Liver (tissue), 8 donors: ENCODE measurements at regions not wholly inside any gene's neighbourhood (a gene's known extent, or its start where the extent isn't known, plus 50 kb on each side); places are given as distances from the start of the nearest gene placed in this dataset.

Experiments
- DNase-seq: peaks from one replicate; pipeline ENCODE4 v3.0.0-alpha.2; 2017; ENCODE audit warnings: low spot score
- H3K27ac ChIP-seq, 2 donors: one replicate each; pipeline ENCODE4 v1.7.0; 2013; ENCODE audit warnings: inconsistent platforms in 2 of 2, low read length in 2 of 2, control low read depth in 1 of 2, low read depth in 1 of 2, mild to moderate bottlenecking in 1 of 2
- H3K27me3 ChIP-seq, 4 donors: one replicate each; pipeline versions ENCODE4 v1.6.1 to v1.7.0; 2013; ENCODE audit warnings: low read length in 3 of 4, inconsistent platforms in 1 of 4, mild to moderate bottlenecking in 1 of 4, moderate library complexity in 1 of 4; ENCODE audit not compliant: control insufficient read depth in 4 of 4, insufficient read depth in 4 of 4
- H3K36me3 ChIP-seq, 4 donors: one replicate each; pipeline versions ENCODE4 v1.6.1 to v1.7.0; 2013; ENCODE audit warnings: low read length in 3 of 4, mild to moderate bottlenecking in 3 of 4, low read depth in 1 of 4, moderate library complexity in 1 of 4; ENCODE audit not compliant: control insufficient read depth in 4 of 4, insufficient read depth in 3 of 4
- H3K4me1 ChIP-seq, 4 donors: one replicate each; pipeline versions ENCODE4 v1.6.1 to v1.7.0; 2013; ENCODE audit warnings: low read length in 3 of 4, mild to moderate bottlenecking in 3 of 4, moderate library complexity in 1 of 4; ENCODE audit not compliant: control insufficient read depth in 4 of 4, insufficient read depth in 4 of 4
- H3K4me3 ChIP-seq, 3 donors: one replicate each; pipeline versions ENCODE4 v1.6.1 to v1.7.0; 2013; ENCODE audit warnings: low read length in 3 of 3, control low read depth in 1 of 3, low read depth in 1 of 3, mild to moderate bottlenecking in 1 of 3
- H3K9ac ChIP-seq, 2 donors: one replicate each; pipeline ENCODE4 v1.7.0; 2013; ENCODE audit warnings: low read length in 2 of 2, mild to moderate bottlenecking in 2 of 2, moderate library complexity in 2 of 2, control low read depth in 1 of 2, low read depth in 1 of 2
- H3K9me3 ChIP-seq, 4 donors: one replicate each; pipeline versions ENCODE4 v1.6.1 to v1.7.0; 2013; ENCODE audit warnings: low read length in 3 of 4; ENCODE audit not compliant: control insufficient read depth in 4 of 4
- EGR1 ChIP-seq, 2 donors: IDR thresholded peaks; 2 replicates each; pipeline ENCODE4 v1.6.1; 2016 to 2018; ENCODE audit warnings: antibody characterized with exemption in 2 of 2, low read depth in 2 of 2
- FOXA1 ChIP-seq: IDR thresholded peaks from 2 replicates; pipeline ENCODE4 v1.6.1; 2016; ENCODE audit warnings: antibody characterized with exemption
- FOXA2 ChIP-seq: IDR thresholded peaks from 2 replicates; pipeline ENCODE4 v1.6.1; 2016; ENCODE audit warnings: antibody characterized with exemption
- GABPA ChIP-seq, 2 donors: IDR thresholded peaks in 1 of 2; conservative IDR thresholded peaks in 1 of 2; 2 replicates each; pipeline ENCODE4 v1.6.1; 2016; ENCODE audit warnings: antibody characterized with exemption in 2 of 2, mild to moderate bottlenecking in 1 of 2, moderate library complexity in 1 of 2
- HNF4A ChIP-seq, 2 donors: conservative IDR thresholded peaks; 2 replicates each; pipeline ENCODE4 v1.6.1; 2016; ENCODE audit warnings: antibody characterized with exemption in 2 of 2, mild to moderate bottlenecking in 2 of 2
- HNF4G ChIP-seq: IDR thresholded peaks from 2 replicates; pipeline ENCODE4 v1.6.1; 2016; ENCODE audit warnings: antibody characterized with exemption
- JUND ChIP-seq, 2 donors: IDR thresholded peaks; 2 replicates each; pipeline ENCODE4 v1.6.1; 2016; ENCODE audit warnings: antibody characterized with exemption in 2 of 2
- NR2F2 ChIP-seq: IDR thresholded peaks from 2 replicates; pipeline ENCODE4 v1.6.1; 2016; ENCODE audit warnings: antibody characterized with exemption
- RAD21 ChIP-seq, 2 donors: IDR thresholded peaks; 2 replicates each; pipeline ENCODE4 v1.6.1; 2016; ENCODE audit warnings: antibody characterized with exemption in 2 of 2, mild to moderate bottlenecking in 2 of 2
- REST ChIP-seq: IDR thresholded peaks from 2 replicates; pipeline ENCODE4 v1.6.1; 2016; ENCODE audit warnings: antibody characterized with exemption, mild to moderate bottlenecking
- RXRA ChIP-seq, 2 donors: IDR thresholded peaks; 2 replicates each; pipeline ENCODE4 v1.6.1; 2017 to 2018; ENCODE audit warnings: antibody characterized with exemption in 2 of 2, mild to moderate bottlenecking in 1 of 2
- SP1 ChIP-seq: IDR thresholded peaks from 2 replicates; pipeline ENCODE4 v1.6.1; 2018; ENCODE audit warnings: antibody characterized with exemption, mild to moderate bottlenecking
- TAF1 ChIP-seq: conservative IDR thresholded peaks from 2 replicates; pipeline ENCODE4 v1.6.1; 2016; ENCODE audit warnings: antibody characterized with exemption, mild to moderate bottlenecking
- YY1 ChIP-seq: IDR thresholded peaks from 2 replicates; pipeline ENCODE4 v1.6.1; 2016; ENCODE audit warnings: antibody characterized with exemption, mild to moderate bottlenecking
- WGBS: extraction: QIAGEN DNeasy Blood & Tissue Kit; methylation state at CpG from one replicate; pipeline ENCODE4 v1.1.7; 2013; 5-methylcytosine and 5-hydroxymethylcytosine counted together
- TF ChIP-seq, protein P1 (sequence below): fragments of 150-350 bp; IDR thresholded peaks from 2 replicates; pipeline ENCODE4 v1.5.1; 2017; ENCODE audit warnings: improper control_type of control experiment, low read depth, low read length; ENCODE audit not compliant: missing input control
- TF ChIP-seq, protein P2 (sequence below): IDR thresholded peaks from 2 replicates; pipeline ENCODE4 v1.6.1; 2016; ENCODE audit warnings: antibody characterized with exemption
- TF ChIP-seq, protein P3 (sequence below): IDR thresholded peaks from 2 replicates; pipeline ENCODE4 v1.6.1; 2016; ENCODE audit warnings: antibody characterized with exemption
- TF ChIP-seq, protein P4 (sequence below): IDR thresholded peaks from 2 replicates; pipeline ENCODE4 v1.6.1; 2016; ENCODE audit warnings: antibody characterized with exemption
- donor health status: healthy.
- donor health status: healthy.
- donor health status: healthy.
- donor health status: healthy.
- donor health status: healthy.

DNA sequence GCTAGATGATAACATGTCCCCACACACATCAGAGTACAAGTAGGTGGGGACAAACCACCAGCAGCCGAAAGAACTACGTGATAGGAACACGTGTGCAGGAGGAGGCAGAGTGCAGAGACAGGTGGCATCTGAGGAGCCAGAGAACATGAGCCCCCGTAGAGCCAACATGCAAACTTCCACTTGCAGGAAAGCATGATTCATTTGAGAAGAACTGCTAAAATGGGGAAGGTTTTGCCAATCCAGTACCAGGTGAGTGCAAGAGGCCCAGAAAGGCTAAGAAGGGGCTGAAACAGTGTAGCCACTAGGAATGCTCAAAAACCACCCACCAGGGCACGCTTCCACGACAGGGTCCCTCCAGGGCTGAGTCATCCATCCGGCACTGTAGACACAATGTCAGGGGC, 149.8 kb upstream of the TENM3 start:
- no peaks in the 10 kb centered on the region for H3K36me3 ChIP-seq
- WGBS, result 78% methylated on average over 7 of the region's 7 CpGs

More for the DNA sequence above, 149.8 kb upstream of the TENM3 start:
- no peak for TF ChIP-seq REST
- no peak for TF ChIP-seq YY1
- TF ChIP-seq HNF4G, result no peak
- no peak for TF ChIP-seq RXRA (IDR thresholded peaks at IDR 0.05)
- no peak for TF ChIP-seq RAD21 (IDR thresholded peaks at IDR 0.05)
- TF ChIP-seq NR2F2, result no peak
- no peak for TF ChIP-seq EGR1 (IDR thresholded peaks at IDR 0.05; ENCODE audit: low read depth in 2 of 2)
- TF ChIP-seq FOXA2, result no peak
- TF ChIP-seq, protein P1, sequence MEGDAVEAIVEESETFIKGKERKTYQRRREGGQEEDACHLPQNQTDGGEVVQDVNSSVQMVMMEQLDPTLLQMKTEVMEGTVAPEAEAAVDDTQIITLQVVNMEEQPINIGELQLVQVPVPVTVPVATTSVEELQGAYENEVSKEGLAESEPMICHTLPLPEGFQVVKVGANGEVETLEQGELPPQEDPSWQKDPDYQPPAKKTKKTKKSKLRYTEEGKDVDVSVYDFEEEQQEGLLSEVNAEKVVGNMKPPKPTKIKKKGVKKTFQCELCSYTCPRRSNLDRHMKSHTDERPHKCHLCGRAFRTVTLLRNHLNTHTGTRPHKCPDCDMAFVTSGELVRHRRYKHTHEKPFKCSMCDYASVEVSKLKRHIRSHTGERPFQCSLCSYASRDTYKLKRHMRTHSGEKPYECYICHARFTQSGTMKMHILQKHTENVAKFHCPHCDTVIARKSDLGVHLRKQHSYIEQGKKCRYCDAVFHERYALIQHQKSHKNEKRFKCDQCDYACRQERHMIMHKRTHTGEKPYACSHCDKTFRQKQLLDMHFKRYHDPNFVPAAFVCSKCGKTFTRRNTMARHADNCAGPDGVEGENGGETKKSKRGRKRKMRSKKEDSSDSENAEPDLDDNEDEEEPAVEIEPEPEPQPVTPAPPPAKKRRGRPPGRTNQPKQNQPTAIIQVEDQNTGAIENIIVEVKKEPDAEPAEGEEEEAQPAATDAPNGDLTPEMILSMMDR, result no peak
- no peak for TF ChIP-seq FOXA1
- TF ChIP-seq, protein P2, sequence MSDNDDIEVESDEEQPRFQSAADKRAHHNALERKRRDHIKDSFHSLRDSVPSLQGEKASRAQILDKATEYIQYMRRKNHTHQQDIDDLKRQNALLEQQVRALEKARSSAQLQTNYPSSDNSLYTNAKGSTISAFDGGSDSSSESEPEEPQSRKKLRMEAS, result no peak
- no peak for TF ChIP-seq HNF4A (conservative IDR thresholded peaks at IDR 0.05)
- TF ChIP-seq, protein P3, sequence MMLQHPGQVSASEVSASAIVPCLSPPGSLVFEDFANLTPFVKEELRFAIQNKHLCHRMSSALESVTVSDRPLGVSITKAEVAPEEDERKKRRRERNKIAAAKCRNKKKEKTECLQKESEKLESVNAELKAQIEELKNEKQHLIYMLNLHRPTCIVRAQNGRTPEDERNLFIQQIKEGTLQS, result no peak
- TF ChIP-seq, protein P4, sequence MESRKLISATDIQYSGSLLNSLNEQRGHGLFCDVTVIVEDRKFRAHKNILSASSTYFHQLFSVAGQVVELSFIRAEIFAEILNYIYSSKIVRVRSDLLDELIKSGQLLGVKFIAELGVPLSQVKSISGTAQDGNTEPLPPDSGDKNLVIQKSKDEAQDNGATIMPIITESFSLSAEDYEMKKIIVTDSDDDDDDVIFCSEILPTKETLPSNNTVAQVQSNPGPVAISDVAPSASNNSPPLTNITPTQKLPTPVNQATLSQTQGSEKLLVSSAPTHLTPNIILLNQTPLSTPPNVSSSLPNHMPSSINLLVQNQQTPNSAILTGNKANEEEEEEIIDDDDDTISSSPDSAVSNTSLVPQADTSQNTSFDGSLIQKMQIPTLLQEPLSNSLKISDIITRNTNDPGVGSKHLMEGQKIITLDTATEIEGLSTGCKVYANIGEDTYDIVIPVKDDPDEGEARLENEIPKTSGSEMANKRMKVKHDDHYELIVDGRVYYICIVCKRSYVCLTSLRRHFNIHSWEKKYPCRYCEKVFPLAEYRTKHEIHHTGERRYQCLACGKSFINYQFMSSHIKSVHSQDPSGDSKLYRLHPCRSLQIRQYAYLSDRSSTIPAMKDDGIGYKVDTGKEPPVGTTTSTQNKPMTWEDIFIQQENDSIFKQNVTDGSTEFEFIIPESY, result no peak
- no peak for TF ChIP-seq SP1
- TF ChIP-seq GABPA (IDR thresholded peaks at IDR 0.05 in 1 of 2, conservative IDR thresholded peaks at IDR 0.05 in 1 of 2), result no peak
- TF ChIP-seq TAF1, result no peak
- TF ChIP-seq JUND (IDR thresholded peaks at IDR 0.05), result no peak
- Histone ChIP-seq H3K9ac (no peak overlapping the region), H3K27ac (no peak overlapping the region), H3K9me3 (no peaks in the 10 kb centered on the region), H3K27me3 (no peaks in the 10 kb centered on the region), H3K4me1 (peaks cover 0 to 7% (median 2%) of the 10 kb centered on the region in 4 donors), H3K4me3 (no peak overlapping the region)
- no peak for DNase-seq
